Hepatocyte (in vitro differentiated cells): ENCODE measurements at regions not wholly inside any gene's neighbourhood (a gene's known extent, or its start where the extent isn't known, plus 50 kb on each side); places are given as distances from the start of the nearest gene placed in this dataset.

Experiments used
- DNase-seq: peaks from one replicate; pipeline ENCODE4 v3.0.0-alpha.2; 2016; ENCODE audit warnings: low spot score
- H2AFZ ChIP-seq: fragments of 200-600 bp; sonication (generic); 2 replicates; pipeline ENCODE4 v1.6.0; 2016; ENCODE audit warnings: antibody characterized with exemption, mild to moderate bottlenecking
- H3K27ac ChIP-seq: fragments of 200-600 bp; sonication (generic); 2 replicates; pipeline ENCODE4 v1.5.1; 2016; ENCODE audit warnings: mild to moderate bottlenecking
- H3K27me3 ChIP-seq: fragments of 200-600 bp; sonication (generic); 2 replicates; pipeline ENCODE4 v1.6.1; 2016
- H3K36me3 ChIP-seq: fragments of 200-600 bp; sonication (generic); replicated peaks from 2 replicates; pipeline ENCODE4 v1.5.1; 2016; ENCODE audit warnings: low read depth; ENCODE audit not compliant: insufficient read depth
- H3K4me1 ChIP-seq: fragments of 200-600 bp; sonication (generic); 2 replicates; pipeline ENCODE4 v1.5.1; 2016; ENCODE audit warnings: mild to moderate bottlenecking, moderate library complexity; ENCODE audit not compliant: insufficient read depth
- H3K4me2 ChIP-seq: fragments of 200-600 bp; sonication (generic); 2 replicates; pipeline ENCODE4 v1.6.0; 2016
- H3K4me3 ChIP-seq: fragments of 200-600 bp; sonication (generic); 2 replicates; pipeline ENCODE4 v1.5.1; 2016; ENCODE audit warnings: mild to moderate bottlenecking
- H3K79me2 ChIP-seq: fragments of 200-600 bp; sonication (generic); 2 replicates; pipeline ENCODE4 v1.6.0; 2017; ENCODE audit warnings: mild to moderate bottlenecking
- H3K9me2 ChIP-seq: fragments of 200-600 bp; sonication (generic); replicated peaks from 2 replicates; pipeline ENCODE4 v1.6.0; 2017; ENCODE audit warnings: mild to moderate bottlenecking; ENCODE audit not compliant: insufficient read depth
- H3K9me3 ChIP-seq: fragments of 200-600 bp; sonication (generic); 2 replicates; pipeline ENCODE4 v1.5.1; 2016; ENCODE audit warnings: low read depth, mild to moderate bottlenecking
- H4K20me1 ChIP-seq: fragments of 200-600 bp; sonication (generic); 2 replicates; pipeline ENCODE4 v1.6.0; 2016; ENCODE audit warnings: mild to moderate bottlenecking; ENCODE audit not compliant: insufficient read depth, poor library complexity, severe bottlenecking
- EZH2 ChIP-seq: fragments of 200-600 bp; sonication (generic); IDR thresholded peaks from 2 replicates; pipeline ENCODE4 v1.6.1; 2016; ENCODE audit warnings: antibody characterized with exemption, mild to moderate bottlenecking, borderline replicate concordance
- EZH2phosphoT487 ChIP-seq: fragments of 200-600 bp; sonication (generic); IDR thresholded peaks from one replicate; pipeline ENCODE4 v1.6.1; 2018; ENCODE audit warnings: antibody characterized with exemption, mild to moderate bottlenecking, low read depth, moderate library complexity; ENCODE audit not compliant: unreplicated experiment, severe bottlenecking
- WGBS: methylation state at CpG from one replicate; pipeline ENCODE4 v1.1.6; 2016; ENCODE audit warnings: low lambda C conversion rate; ENCODE audit errors: missing lambda C conversion rate; 5-methylcytosine and 5-hydroxymethylcytosine counted together
- TF ChIP-seq, protein P1 (sequence below): fragments of 200-600 bp; sonication (generic); IDR thresholded peaks from 2 replicates; pipeline ENCODE4 v1.5.1; 2016; ENCODE audit warnings: antibody characterized with exemption, mild to moderate bottlenecking; ENCODE audit not compliant: poor library complexity

DNA sequence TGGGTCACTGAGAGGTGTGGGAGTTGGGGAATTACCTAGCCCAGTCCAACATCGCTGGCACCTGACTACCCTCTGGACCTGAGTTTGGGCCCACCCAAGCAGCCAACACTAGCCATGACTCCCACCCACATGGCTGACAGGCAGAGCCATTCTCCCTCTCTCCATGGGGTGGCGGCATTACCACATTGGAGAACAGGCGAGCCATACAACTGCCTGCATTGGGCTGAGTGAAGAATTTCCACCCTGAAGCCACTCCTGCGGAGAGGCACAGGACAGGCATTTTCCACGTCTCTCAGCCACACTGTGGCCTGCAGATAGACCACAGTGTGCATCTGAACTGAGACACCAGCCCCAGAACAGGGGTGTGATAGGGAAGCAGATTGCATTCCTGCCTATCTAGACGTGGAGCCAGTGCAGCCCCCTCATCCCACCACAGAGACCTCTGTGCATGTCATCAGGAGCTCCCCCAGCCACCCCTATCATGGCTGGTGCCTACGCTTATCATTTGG is 58.2 kb upstream of the ANTXRL start:
- Histone ChIP-seq H4K20me1 (no peaks in the 10 kb centered on the region), H3K9me3 (no peaks in the 10 kb centered on the region), H3K4me2 (peak overlapping the region; percentile 30), H3K36me3 (no peaks in the 10 kb centered on the region), H3K4me3 (no peak overlapping the region), H3K79me2 (no peaks in the 10 kb centered on the region), H3K27me3 (no peaks in the 10 kb centered on the region), H3K4me1 (no peaks in the 10 kb centered on the region), H2AFZ (no peak overlapping the region), H3K27ac (no peak overlapping the region), H3K9me2 (no peaks in the 10 kb centered on the region)
- 19% methylated on average over 7 of the region's 7 CpGs for WGBS
- TF ChIP-seq, protein P1, sequence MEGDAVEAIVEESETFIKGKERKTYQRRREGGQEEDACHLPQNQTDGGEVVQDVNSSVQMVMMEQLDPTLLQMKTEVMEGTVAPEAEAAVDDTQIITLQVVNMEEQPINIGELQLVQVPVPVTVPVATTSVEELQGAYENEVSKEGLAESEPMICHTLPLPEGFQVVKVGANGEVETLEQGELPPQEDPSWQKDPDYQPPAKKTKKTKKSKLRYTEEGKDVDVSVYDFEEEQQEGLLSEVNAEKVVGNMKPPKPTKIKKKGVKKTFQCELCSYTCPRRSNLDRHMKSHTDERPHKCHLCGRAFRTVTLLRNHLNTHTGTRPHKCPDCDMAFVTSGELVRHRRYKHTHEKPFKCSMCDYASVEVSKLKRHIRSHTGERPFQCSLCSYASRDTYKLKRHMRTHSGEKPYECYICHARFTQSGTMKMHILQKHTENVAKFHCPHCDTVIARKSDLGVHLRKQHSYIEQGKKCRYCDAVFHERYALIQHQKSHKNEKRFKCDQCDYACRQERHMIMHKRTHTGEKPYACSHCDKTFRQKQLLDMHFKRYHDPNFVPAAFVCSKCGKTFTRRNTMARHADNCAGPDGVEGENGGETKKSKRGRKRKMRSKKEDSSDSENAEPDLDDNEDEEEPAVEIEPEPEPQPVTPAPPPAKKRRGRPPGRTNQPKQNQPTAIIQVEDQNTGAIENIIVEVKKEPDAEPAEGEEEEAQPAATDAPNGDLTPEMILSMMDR, result peak; percentile 90
- TF ChIP-seq EZH2phosphoT487, result no peak
- peak; percentile 88 for DNase-seq

DNA sequence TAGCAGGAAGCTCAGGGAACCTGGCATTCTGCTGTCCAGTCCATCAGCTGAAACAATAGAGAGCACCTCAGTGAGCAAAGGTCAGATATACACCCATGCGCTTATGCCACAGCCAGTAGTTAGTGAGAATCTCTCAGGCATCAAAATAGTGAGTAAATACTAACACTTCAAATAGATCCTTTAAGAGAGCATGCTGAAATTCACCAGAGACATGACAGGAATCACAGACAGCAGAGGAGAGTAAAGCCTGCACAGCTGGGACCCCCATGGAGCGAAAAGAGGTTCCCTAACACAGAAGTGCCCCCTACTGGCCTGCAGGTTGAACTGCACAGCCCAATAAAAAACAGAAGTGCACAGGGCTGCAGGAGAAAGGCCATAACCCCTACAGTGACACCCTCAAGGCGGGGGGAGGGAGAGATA is 57.6 kb upstream of the ANTXRL start:
- no peaks in the 10 kb centered on the region for H3K9me3 ChIP-seq
- H3K9me2 ChIP-seq, result no peaks in the 10 kb centered on the region
- H3K27me3 ChIP-seq, result no peaks in the 10 kb centered on the region
- H2AFZ ChIP-seq, result no peak overlapping the region
- peak; percentile 54 for DNase-seq
- H3K79me2 ChIP-seq, result no peaks in the 10 kb centered on the region
- no peak overlapping the region for H3K27ac ChIP-seq
- peak overlapping the region; percentile 30 for H3K4me2 ChIP-seq
- 44% methylated on average over 3 of the region's 3 CpGs for WGBS
- H3K4me1 ChIP-seq, result no peaks in the 10 kb centered on the region
- no peaks in the 10 kb centered on the region for H3K36me3 ChIP-seq
- no peaks in the 10 kb centered on the region for H4K20me1 ChIP-seq
- TF ChIP-seq EZH2phosphoT487 (no peak), EZH2 (no peak)
- TF ChIP-seq, protein P1, result peak; percentile 69
- H3K4me3 ChIP-seq, result no peak overlapping the region

DNA sequence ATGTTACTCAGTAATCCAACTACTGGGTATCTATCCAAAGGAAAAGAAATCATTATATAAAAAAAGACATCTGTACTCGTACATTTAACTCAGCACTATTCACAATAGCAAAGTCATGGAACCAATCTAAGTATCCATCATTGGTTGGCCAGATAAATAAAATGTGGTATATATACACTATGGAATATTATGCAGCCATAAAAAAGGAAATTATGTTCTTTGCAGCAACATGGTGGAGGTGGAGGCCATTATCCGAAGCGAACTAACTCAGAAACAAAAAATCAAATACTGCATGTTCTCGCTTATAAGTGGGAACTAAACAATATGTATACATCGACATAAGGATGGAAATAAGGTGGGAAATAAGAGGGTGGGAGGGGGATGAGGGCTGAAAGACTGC is 56.2 kb upstream of the ANTXRL start:
- H2AFZ ChIP-seq, result no peak overlapping the region
- H3K27me3 ChIP-seq, result no peaks in the 10 kb centered on the region
- no peaks in the 10 kb centered on the region for H3K79me2 ChIP-seq
- no peak for DNase-seq
- no peaks in the 10 kb centered on the region for H3K36me3 ChIP-seq
- TF ChIP-seq, protein P1, result no peak
- TF ChIP-seq EZH2phosphoT487 (no peak), EZH2 (no peak)
- H4K20me1 ChIP-seq, result no peaks in the 10 kb centered on the region
- no peaks in the 10 kb centered on the region for H3K9me3 ChIP-seq
- H3K27ac ChIP-seq, result no peak overlapping the region
- H3K4me3 ChIP-seq, result no peak overlapping the region
- no peak overlapping the region for H3K4me2 ChIP-seq
- 93% methylated on average over 5 of the region's 5 CpGs for WGBS
- H3K9me2 ChIP-seq, result no peaks in the 10 kb centered on the region
- no peaks in the 10 kb centered on the region for H3K4me1 ChIP-seq

DNA sequence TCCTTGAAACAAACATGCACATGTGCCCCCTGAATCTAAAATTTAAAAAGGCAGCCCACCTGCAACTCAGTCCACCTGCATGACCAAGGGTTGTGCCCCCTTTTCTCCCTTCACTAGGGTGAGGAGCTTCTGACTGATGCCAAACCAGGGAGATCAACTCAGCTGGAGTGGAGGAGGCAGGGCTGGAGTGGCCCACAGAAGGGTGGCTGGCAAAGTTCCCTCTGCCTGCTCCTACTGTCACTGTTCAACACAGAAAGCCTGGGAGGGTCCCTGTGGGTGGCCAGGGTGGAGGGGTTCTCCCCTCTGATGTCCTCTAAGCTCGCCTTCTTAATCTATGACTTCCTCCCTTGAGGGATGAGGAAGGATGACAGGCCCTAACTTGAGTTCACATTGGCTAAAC is 55.7 kb upstream of the ANTXRL start:
- Histone ChIP-seq H4K20me1 (no peaks in the 10 kb centered on the region), H3K27ac (no peak overlapping the region), H3K9me2 (no peaks in the 10 kb centered on the region), H3K4me3 (no peak overlapping the region), H3K27me3 (no peaks in the 10 kb centered on the region), H3K4me1 (no peaks in the 10 kb centered on the region), H2AFZ (no peak overlapping the region), H3K79me2 (no peaks in the 10 kb centered on the region), H3K9me3 (no peaks in the 10 kb centered on the region), H3K4me2 (no peak overlapping the region), H3K36me3 (no peaks in the 10 kb centered on the region)
- TF ChIP-seq, protein P1, result no peak
- no peak for TF ChIP-seq EZH2phosphoT487
- TF ChIP-seq EZH2, result no peak
- no peak for DNase-seq
- WGBS, result 77% methylated on average over 1 of the region's 1 CpG
